IPS-18a (cell line): ENCODE measurements at regions not wholly inside any gene's neighbourhood (a gene's known extent, or its start where the extent isn't known, plus 50 kb on each side); places are given as distances from the start of the nearest gene placed in this dataset.
"Not testable (repeated sequence)": the region's sequence is repeated elsewhere in the genome, so short reads cannot be mapped to it uniquely, and the experiment has no call there.

Source experiments
- H3K27ac ChIP-seq: one replicate; pipeline ENCODE4 v1.5.1; 2013; ENCODE audit warnings: low read length
- H3K27me3 ChIP-seq: one replicate; pipeline ENCODE4 v1.6.1; 2013; ENCODE audit warnings: mild to moderate bottlenecking, low read length; ENCODE audit not compliant: control insufficient read depth, insufficient read depth
- H3K36me3 ChIP-seq: one replicate; pipeline ENCODE4 v1.6.1; 2013; ENCODE audit warnings: low read depth, low read length; ENCODE audit not compliant: control insufficient read depth
- H3K4me1 ChIP-seq: one replicate; pipeline ENCODE4 v1.6.1; 2013; ENCODE audit warnings: low read depth, low read length; ENCODE audit not compliant: control insufficient read depth
- H3K4me3 ChIP-seq: one replicate; pipeline ENCODE4 v1.5.1; 2013; ENCODE audit warnings: low read length
- H3K9ac ChIP-seq: one replicate; pipeline ENCODE4 v1.6.1; 2013; ENCODE audit warnings: mild to moderate bottlenecking, low read length, moderate library complexity
- H3K9me3 ChIP-seq: one replicate; pipeline ENCODE4 v1.6.1; 2013; ENCODE audit warnings: low read depth, low read length; ENCODE audit not compliant: control insufficient read depth

GRCh38 chr10:9554321-9554720, 1463.4 kb upstream of the CELF2 start:
- H3K4me3 ChIP-seq, result no peak overlapping the region
- no peaks in the 10 kb centered on the region for H3K9me3 ChIP-seq
- H3K27ac ChIP-seq, result no peak overlapping the region
- H3K27me3 ChIP-seq, result no peaks in the 10 kb centered on the region
- no peak overlapping the region for H3K9ac ChIP-seq
- no peaks in the 10 kb centered on the region for H3K4me1 ChIP-seq
- H3K36me3 ChIP-seq, result no peaks in the 10 kb centered on the region

GRCh38 chr10:9560976-9561375, 1456.7 kb upstream of the CELF2 start:
- no peaks in the 10 kb centered on the region for H3K9me3 ChIP-seq
- no peak overlapping the region for H3K9ac ChIP-seq
- no peaks in the 10 kb centered on the region for H3K27me3 ChIP-seq
- H3K4me3 ChIP-seq, result no peak overlapping the region
- no peak overlapping the region for H3K27ac ChIP-seq
- H3K36me3 ChIP-seq, result no peaks in the 10 kb centered on the region
- H3K4me1 ChIP-seq, result peaks cover 5% of the 10 kb centered on the region

GRCh38 chr10:9561821-9562505, 1455.7 kb upstream of the CELF2 start:
- no peaks in the 10 kb centered on the region for H3K9me3 ChIP-seq
- peaks cover 5% of the 10 kb centered on the region for H3K4me1 ChIP-seq
- H3K9ac ChIP-seq, result no peak overlapping the region
- no peak overlapping the region for H3K4me3 ChIP-seq
- H3K27ac ChIP-seq, result no peak overlapping the region
- no peaks in the 10 kb centered on the region for H3K27me3 ChIP-seq
- H3K36me3 ChIP-seq, result no peaks in the 10 kb centered on the region

- no peak overlapping the region for H3K9ac ChIP-seq
- no peak overlapping the region for H3K4me3 ChIP-seq
- no peaks in the 10 kb centered on the region for H3K4me1 ChIP-seq
- no peaks in the 10 kb centered on the region for H3K9me3 ChIP-seq
- no peak overlapping the region for H3K27ac ChIP-seq
- no peaks in the 10 kb centered on the region for H3K36me3 ChIP-seq
- no peaks in the 10 kb centered on the region for H3K27me3 ChIP-seq
Observed at GRCh38 chr10:9577746-9578145, 1439.9 kb upstream of the CELF2 start.

GRCh38 chr10:9579110-9579705, 1438.5 kb upstream of the CELF2 start:
- no peaks in the 10 kb centered on the region for H3K4me1 ChIP-seq
- no peak overlapping the region for H3K27ac ChIP-seq
- H3K27me3 ChIP-seq, result no peaks in the 10 kb centered on the region
- H3K9ac ChIP-seq, result no peak overlapping the region
- no peaks in the 10 kb centered on the region for H3K36me3 ChIP-seq
- no peaks in the 10 kb centered on the region for H3K9me3 ChIP-seq
- no peak overlapping the region for H3K4me3 ChIP-seq

DNA sequence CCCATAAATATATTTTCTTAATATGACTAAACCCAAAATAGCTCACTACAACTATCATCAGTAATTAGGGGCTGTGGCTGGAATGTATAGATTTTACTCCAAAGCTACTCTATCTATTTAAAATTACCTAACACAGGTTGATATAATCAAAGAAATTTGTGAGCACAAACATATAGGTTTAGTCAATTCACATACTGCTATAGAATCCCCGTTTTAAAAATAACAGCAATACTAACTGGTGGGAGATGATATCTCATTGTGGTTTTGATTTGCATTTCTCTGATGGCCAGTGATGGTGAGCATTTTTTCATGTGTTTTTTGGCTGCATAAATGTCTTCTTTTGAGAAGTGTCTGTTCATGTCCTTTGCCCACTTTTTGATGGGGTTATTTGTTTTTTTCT, 1434.9 kb upstream of the CELF2 start:
- H3K9me3 ChIP-seq, result not testable (repeated sequence)

DNA sequence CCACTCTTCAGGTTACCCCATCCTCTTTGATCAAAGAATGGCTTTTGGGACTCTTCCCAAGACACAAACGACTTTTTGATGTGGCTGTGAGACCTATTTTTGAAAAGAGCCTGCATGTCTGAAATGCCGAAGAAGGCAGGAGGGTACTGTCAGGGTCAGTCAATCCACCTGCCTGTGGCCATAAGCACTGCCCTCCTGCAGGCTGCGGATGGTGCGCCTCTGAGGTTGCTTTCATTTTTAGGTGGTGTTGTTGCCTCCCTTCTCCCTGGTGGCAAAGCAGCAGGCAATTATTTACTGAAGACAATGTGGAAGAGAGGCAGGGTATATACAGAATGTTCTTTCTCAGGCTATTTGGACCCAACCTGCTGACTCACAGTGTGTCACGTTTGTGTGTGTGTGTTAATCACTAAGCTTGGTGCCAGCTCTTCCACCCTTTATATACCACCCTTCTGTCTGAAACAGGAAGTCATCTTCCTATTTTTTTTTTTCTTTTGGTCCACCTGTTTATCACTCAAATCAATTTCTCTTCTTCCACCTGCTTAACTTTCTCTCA, 1421.2 kb upstream of the CELF2 start:
- Histone ChIP-seq H3K27me3 (no peaks in the 10 kb centered on the region), H3K36me3 (no peaks in the 10 kb centered on the region), H3K4me1 (no peaks in the 10 kb centered on the region), H3K4me3 (no peak overlapping the region), H3K9ac (no peak overlapping the region), H3K9me3 (no peaks in the 10 kb centered on the region), H3K27ac (no peak overlapping the region)

More for the DNA sequence above, 1434.9 kb upstream of the CELF2 start:
- not testable (repeated sequence) for H3K27me3 ChIP-seq, H3K4me3 ChIP-seq, H3K9ac ChIP-seq, H3K36me3 ChIP-seq, H3K4me1 ChIP-seq, H3K27ac ChIP-seq

DNA sequence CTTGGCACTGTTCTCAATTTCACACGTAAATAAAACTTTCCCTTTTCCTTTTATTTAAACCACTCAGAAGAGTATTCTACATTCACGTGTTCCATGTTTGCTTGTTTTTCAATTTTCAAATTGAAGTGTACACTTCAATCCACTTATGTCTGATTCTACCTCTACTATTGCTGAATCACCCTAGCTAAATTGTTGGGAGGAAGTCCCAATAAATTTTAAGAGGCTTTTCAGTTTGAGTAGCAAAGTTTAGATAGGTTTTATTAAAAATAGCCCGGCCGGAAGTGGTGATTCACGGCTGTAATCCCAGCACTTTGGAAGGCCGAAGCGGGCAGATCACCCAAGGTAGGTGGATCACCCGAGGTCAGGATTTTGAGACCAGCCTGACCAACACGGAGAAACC, 1414.7 kb upstream of the CELF2 start:
- no peaks in the 10 kb centered on the region for H3K36me3 ChIP-seq
- no peak overlapping the region for H3K27ac ChIP-seq
- no peak overlapping the region for H3K4me3 ChIP-seq
- no peaks in the 10 kb centered on the region for H3K27me3 ChIP-seq
- H3K9me3 ChIP-seq, result no peaks in the 10 kb centered on the region
- peaks cover 5% of the 10 kb centered on the region for H3K4me1 ChIP-seq
- no peak overlapping the region for H3K9ac ChIP-seq

DNA sequence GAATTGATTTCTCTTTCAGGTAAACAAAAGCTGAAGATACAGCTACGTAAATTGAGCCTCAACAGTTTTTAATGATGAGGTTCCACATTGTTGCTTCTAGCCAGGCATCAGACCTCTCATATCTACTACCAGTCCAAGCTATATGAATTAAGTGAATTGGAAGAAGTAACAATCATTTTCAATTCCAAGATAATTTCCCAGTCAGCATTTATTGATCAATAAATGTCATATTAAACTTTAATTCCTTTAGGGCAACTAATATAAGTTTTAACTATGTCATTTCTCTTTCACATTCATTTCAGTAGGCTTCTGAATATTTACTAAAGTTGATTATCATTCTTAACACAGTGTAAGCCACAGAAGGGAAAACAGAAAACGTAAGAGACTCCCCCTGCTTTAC, 1413.7 kb upstream of the CELF2 start:
- Histone ChIP-seq H3K4me1 (peaks cover 5% of the 10 kb centered on the region), H3K27ac (no peak overlapping the region), H3K36me3 (no peaks in the 10 kb centered on the region), H3K9me3 (no peaks in the 10 kb centered on the region), H3K9ac (no peak overlapping the region), H3K27me3 (no peaks in the 10 kb centered on the region), H3K4me3 (no peak overlapping the region)

DNA sequence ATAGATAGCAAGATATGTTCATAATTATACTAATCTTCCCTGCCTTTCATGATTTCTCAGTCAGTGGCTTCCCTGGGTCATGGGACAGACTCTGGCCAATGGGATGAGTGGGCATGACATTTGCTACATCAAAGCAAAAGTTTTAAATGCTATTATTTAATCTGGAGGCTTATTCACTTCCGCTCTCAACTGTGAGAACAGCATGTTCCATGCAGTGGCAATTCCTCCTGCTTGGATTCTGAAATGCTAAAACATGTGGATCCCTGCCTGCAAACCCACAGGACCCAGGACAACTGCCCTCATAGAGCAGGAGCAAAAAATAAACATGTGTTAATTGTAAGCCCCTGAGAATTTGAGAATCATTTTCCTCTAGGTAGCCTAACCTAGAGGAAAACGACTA, 1412.4 kb upstream of the CELF2 start:
- no peak overlapping the region for H3K9ac ChIP-seq
- H3K4me3 ChIP-seq, result no peak overlapping the region
- no peaks in the 10 kb centered on the region for H3K27me3 ChIP-seq
- H3K4me1 ChIP-seq, result peaks cover 5% of the 10 kb centered on the region
- no peak overlapping the region for H3K27ac ChIP-seq
- H3K36me3 ChIP-seq, result no peaks in the 10 kb centered on the region
- no peaks in the 10 kb centered on the region for H3K9me3 ChIP-seq

DNA sequence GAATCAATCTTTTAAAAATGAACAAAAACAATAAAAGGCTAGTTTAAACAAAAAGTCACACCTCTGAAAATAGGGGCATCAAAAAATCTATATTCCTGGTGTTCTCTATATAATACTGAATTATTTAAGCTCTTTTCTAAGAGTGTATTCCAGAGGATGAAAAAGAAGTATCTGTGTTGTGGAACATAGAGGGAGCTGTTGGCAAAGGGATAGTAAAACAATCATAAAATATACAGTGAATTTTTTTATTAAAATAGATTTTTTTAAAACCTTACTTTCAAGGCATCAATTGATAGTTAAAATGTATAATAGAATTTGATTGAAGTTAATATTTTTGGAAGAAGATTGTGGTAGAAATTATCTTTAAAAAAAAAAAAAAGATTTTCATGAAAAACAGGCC, 1409.1 kb upstream of the CELF2 start:
- no peaks in the 10 kb centered on the region for H3K36me3 ChIP-seq
- no peaks in the 10 kb centered on the region for H3K27me3 ChIP-seq
- H3K4me3 ChIP-seq, result no peak overlapping the region
- H3K27ac ChIP-seq, result no peak overlapping the region
- H3K9ac ChIP-seq, result no peak overlapping the region
- peaks cover 5% of the 10 kb centered on the region for H3K4me1 ChIP-seq
- no peaks in the 10 kb centered on the region for H3K9me3 ChIP-seq
